NOMO-1 treated with DMSO at 0.1 percent for 48 hours (cell line): ENCODE measurements at regions not wholly inside any gene's neighbourhood (a gene's known extent, or its start where the extent isn't known, plus 50 kb on each side); places are given as distances from the start of the nearest gene placed in this dataset.

Experiments used
- DNase-seq: peaks from one replicate; lab custom pipeline; 2025; ENCODE audit not compliant: unreplicated experiment; lab: John Stamatoyannopoulos, UW

DNA sequence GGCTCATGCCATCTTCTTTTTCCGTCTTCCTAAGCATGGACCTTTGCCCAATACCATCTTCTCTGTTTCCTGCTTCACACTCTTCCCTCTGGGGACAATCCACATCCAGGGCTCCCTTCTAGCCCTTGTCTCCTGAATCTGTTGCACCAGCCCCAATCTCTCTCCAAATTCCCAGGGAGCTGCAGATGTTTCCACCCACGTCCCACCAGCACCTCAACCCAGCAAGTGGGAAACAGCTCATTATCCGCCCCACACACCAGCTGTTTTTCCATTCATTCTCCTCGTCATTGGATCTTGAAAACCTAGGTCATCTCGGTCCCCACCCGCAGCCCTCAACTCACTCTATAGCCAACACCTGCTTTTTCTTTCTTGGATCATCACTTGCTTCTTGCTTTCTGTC is 185.0 kb upstream of the CDYL start:
- DNase-seq = no peak

DNA sequence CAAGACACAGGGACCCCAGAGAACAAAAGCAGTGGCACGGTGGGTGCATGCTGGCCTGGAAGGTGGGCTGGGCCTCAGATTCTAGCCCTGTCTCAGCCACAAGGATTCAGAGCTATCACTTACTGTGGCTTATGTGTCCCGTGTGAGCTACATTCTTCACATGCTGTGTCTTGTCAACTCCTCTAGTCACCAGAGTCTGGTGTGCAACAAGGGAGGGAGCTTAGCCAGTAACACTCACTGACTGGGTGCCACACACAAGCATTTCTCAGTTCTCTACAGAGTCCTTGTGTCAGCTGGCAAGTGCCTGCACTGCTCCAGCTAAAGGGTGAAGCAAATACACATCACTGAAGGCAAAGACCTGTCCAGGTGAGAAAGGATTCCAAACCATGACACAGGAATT is 186.9 kb upstream of the CDYL start:
- no peak for DNase-seq

GRCh38 chr6:4588581-4588980 is 187.6 kb upstream of the CDYL start:
- DNase-seq = no peak

GRCh38 chr6:4588163-4588562 is 188.0 kb upstream of the CDYL start:
- no peak for DNase-seq

GRCh38 chr6:4587171-4587570 is 189.0 kb upstream of the CDYL start:
- no peak for DNase-seq

DNA sequence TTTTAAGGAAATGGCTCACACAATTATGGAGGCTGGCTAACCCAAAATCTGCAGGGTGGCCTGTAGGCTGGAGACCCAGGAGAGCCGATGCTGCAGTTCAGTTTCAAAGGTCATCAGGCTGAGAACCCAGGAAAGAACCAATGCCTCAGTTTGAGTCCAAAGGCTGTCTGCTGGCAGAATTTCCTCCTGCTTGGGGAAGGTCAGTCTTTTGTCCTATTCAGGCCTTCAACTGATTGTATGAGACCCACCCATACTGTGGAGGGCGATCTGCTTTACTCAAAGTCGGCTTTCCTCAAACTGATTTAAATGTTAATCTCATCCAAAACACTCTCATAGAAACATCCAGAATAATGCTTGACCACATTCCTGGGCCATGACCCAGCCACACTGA is 189.7 kb upstream of the CDYL start:
- no peak for DNase-seq

- no peak for DNase-seq
These were observed 190.3 kb upstream of the CDYL start for GRCh38 chr6:4585682-4586468.

DNA sequence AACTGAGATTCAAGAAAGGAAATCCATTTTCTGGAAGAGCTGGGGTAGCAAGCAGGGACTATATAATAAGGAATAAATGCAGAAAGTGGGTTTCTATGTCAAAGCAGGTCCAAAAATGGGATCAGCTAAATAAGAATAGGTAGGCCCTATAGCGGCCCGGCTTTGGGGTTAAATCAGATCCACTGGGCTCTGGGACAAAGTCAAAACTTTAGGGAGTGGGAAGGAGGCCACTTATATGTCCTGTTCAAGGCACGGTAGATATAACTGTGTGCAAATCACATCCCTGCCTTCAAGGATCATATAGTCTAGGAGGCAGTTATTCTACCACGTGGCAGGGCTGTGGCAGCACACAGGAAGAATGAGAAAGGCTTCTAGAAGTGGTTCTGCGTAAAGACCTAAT is 191.4 kb upstream of the CDYL start:
- DNase-seq = no peak

DNA sequence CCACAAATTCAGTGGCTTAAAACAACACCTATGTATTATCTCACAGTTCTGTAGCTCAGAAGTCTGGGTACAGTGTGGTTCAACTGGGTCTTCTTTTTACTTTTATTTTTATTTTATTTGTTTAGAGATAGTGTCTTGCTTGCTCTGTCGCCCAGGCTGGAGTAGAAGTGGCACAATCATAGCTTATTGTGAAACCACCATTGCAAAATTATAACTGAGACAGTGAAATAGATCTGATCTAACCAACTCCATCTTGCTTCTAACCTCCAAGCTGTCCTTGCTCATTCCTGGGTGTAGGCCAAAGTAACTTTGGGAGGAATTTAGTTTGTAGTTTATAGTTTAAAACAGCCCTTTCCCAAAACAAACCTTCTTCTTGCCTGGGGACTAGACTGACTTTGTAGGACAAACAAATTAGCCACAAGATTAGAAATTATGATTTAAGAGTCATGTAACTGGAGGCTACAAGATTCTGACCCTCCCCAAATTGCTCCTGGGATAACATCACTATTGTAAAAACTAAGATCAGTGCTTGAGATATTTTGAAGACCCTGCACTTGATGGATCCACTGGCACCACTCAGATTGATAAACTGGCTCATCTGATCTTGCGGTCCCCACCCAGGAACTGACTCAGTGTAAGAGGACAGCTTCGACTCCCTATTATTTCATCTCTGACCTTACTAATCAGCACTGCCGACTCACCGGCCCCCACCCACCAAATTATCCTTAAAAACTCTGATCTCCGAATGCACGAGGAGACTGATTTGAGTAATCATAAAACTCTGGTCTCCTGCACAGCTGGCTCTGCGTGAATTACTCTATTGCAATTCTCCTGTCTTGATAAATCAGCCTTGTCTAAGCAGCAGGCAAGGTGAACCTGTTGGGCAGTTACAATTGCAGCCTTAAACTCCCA is 193.4 kb upstream of the CDYL start:
- DNase-seq = peak; percentile 35

DNA sequence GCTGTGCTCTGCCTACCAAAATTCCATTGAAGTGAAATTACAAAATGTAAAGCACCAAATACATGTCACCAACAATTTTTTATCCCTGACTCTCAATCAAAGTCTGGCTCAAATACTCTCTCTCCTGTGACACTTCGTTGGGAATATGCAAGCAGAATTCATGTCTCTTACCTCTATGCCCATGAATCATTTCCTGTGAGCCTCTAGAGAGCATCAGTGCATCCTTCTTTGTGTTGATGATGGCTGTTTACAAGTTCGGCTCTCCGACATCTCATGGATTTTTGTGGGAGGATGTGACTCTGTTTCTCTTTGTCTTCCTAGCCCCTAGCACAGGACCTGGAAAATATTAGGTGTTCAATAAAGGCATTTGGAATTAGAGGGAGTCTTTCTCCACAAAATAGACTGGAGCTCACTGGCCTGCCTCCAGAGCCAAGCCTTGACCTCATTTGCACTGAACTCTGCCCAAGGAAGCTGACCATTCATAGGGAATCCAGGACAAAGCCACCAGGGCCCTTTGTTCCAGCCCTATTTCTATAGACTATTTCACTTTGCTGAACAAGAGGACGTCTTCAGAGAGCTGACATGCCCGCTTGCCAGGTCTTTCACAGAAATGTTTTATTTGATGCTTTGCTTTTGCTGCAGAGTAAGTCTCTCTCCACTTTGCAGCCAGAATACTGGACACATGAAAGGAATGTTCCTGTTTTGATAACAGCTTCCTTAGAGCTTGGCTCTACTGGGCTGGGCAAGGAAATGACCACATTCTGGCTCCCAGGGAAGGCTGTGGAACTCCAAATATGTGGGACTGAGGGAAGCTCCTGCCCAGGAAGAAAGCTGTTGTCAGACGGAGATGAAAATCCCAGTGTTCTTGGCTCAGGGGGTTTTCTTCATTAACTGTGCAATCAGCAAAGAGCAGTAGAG is 194.5 kb upstream of the CDYL start:
- DNase-seq = no peak

- no peak for DNase-seq
These were observed 195.8 kb upstream of the CDYL start for GRCh38 chr6:4580361-4580760.

DNA sequence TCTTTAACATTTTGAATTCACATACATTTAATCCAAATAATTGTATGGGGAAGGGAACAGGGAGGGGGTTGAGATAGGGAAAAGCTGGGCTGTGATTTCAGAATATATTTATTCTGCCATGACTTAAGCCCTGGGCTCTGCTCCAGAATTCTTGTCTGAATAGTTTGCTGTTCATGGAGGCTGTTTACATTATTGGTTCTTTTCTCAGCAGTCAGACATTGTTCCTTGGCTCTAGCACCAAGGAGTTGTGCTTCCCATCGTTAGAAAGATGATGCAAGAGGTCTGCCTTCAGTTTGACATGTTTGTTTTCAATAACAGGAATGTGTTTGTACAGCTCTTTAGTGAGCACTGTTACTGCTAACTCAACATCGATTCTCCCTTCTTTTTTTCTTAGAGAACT is 198.8 kb upstream of the CDYL start:
- no peak for DNase-seq

- no peak for DNase-seq
These were observed 200.5 kb upstream of the CDYL start for GRCh38 chr6:4575714-4576113.

DNA sequence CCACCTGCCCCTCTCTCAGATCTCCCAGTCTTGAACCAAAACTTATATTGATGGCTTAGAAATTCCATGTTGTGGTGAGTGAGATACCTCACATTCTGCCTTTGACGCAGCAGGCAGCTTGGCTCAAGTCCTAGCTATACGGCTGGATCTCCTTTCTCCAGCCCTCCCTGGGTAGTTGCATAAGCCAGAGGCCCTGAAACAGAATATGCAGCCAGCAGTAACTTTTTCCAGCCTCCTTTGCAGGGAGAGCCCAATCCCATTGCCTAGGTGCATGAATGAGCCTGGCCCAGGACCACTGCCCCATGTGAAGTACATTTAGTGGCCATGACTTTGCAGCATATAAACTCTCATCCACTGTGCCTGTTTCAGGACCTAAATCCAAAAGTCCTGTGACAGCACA is 202.2 kb upstream of the CDYL start:
- no peak for DNase-seq

DNA sequence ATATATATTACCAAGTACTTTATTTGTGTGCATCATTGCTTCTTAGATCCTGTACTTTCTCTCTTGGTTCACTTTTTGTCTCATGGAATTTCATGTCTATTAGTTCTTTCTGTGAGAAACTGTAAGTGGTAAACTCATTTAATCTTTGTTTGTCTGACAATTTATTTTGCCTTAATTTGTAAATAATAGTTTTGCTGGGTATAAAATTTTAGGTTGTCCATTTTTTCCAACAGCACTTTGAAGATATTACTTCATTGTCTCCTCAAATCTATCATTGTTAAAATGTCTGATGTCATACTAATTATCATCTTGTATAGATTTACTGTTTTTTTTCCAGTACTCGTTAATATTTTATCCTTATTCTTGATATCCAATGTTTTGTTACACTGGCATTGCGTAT is 205.2 kb upstream of the CDYL start:
- no peak for DNase-seq

- DNase-seq = no peak
These were observed 208.1 kb upstream of the CDYL start for GRCh38 chr6:4568138-4568537.

GRCh38 chr6:4567141-4567540 is 209.1 kb upstream of the CDYL start:
- no peak for DNase-seq

- DNase-seq = no peak
These were observed 210.6 kb upstream of the CDYL start for GRCh38 chr6:4565301-4566250.

DNA sequence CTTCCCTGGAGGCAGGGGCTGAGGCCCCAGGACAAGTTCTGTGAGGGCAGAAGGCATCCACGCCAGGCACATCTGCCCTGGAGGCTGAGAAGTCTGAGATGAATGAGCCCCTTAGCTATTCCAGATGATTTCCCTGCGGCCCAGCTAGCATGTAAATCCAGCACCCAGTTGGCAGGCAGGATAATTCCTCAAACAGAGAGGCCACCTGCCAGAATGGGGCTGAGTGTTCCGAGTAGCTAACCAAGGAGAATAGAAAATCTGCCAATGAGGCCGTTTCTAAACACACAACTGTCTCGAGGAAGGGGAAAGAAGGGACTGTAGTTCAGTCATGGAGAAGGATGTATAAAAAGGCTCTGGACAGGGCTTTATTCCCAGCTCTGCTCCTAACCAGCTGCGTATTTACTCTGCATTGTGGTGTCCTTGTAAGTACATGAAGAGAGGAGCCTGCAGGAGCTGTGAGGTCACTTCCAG is 211.4 kb upstream of the CDYL start:
- DNase-seq = no peak

- DNase-seq = no peak
These were observed 212.3 kb upstream of the CDYL start for GRCh38 chr6:4563877-4564276.
